ENCODE measurements at regions not wholly inside any gene's neighbourhood (a gene's known extent, or its start where the extent isn't known, plus 50 kb on each side); places are given as distances from the start of the nearest gene placed in this dataset.

DNA sequence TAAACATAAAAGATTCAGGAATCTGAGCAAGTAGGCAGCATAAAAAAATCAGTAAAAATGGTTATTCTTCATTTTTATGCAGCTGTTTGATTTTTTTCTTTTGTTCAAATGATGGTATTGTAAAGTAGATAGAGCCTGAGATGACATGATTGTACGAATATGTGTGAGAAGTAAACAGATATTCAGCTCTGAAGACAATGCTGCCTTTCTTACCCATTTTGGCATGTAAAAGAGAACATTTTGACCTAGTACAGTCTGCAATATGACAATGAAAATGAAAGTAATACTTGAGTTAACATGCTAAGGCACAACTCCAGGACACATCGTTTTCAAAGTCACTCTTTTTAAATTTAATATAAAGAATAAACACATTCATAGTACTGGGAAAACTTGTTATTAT, 95.7 kb upstream of the NCAM2 start:
- ChIA-PET CTCF (no interaction called here), RAD21 (ENCODE audit: low non-redundant PET in 1 of 2, low total read pairs in 2 of 2, uncharacterized antibody in 2 of 2, unreplicated experiment in 2 of 2) (no interaction called here), POLR2A (no interaction called here)
- no peaks in the 10 kb centered on the region for H3K79me2 ChIP-seq (ENCODE audit: insufficient read depth, low read length)
- no TSS peak for BruUV-seq (replicated peaks)
- H3K4me1 ChIP-seq (ENCODE audit: control insufficient read depth in 1 of 2, insufficient read depth in 2 of 2, low read length in 2 of 2) = no peaks in the 10 kb centered on the region
- H3K36me3 ChIP-seq (ENCODE audit: control insufficient read depth in 1 of 2, insufficient read depth in 2 of 2, low read length in 2 of 2) = no peaks in the 10 kb centered on the region
- no peak for DNase-seq (ENCODE audit: low read depth, low spot score)
- H3K27me3 ChIP-seq (ENCODE audit: insufficient read depth, low read length) = no peaks in the 10 kb centered on the region
- TF ChIP-seq TCF7L2 (IDR thresholded peaks at IDR 0.05; ENCODE audit: borderline replicate concordance, extremely low read depth, insufficient read depth, insufficient read length) (no peak), EGR1 (IDR thresholded peaks at IDR 0.05; ENCODE audit: low read depth) (no peak), RAD21 (IDR thresholded peaks at IDR 0.05; ENCODE audit: low read depth) (no peak), ZNF274 (IDR thresholded peaks at IDR 0.05; ENCODE audit: low read depth, low read length) (no peak), YY1 (IDR thresholded peaks at IDR 0.05; ENCODE audit: extremely low read depth, insufficient replicate concordance, low read depth, low read length) (no peak)
- TF ChIP-seq, protein P1, sequence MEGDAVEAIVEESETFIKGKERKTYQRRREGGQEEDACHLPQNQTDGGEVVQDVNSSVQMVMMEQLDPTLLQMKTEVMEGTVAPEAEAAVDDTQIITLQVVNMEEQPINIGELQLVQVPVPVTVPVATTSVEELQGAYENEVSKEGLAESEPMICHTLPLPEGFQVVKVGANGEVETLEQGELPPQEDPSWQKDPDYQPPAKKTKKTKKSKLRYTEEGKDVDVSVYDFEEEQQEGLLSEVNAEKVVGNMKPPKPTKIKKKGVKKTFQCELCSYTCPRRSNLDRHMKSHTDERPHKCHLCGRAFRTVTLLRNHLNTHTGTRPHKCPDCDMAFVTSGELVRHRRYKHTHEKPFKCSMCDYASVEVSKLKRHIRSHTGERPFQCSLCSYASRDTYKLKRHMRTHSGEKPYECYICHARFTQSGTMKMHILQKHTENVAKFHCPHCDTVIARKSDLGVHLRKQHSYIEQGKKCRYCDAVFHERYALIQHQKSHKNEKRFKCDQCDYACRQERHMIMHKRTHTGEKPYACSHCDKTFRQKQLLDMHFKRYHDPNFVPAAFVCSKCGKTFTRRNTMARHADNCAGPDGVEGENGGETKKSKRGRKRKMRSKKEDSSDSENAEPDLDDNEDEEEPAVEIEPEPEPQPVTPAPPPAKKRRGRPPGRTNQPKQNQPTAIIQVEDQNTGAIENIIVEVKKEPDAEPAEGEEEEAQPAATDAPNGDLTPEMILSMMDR (IDR thresholded peaks at IDR 0.05 in 2 of 3, conservative IDR thresholded peaks at IDR 0.05 in 1 of 3; ENCODE audit: borderline replicate concordance in 1 of 3, insufficient read depth in 1 of 3, low read depth in 2 of 3, low read length in 2 of 3) = no peak
- TF ChIP-seq, protein P2, sequence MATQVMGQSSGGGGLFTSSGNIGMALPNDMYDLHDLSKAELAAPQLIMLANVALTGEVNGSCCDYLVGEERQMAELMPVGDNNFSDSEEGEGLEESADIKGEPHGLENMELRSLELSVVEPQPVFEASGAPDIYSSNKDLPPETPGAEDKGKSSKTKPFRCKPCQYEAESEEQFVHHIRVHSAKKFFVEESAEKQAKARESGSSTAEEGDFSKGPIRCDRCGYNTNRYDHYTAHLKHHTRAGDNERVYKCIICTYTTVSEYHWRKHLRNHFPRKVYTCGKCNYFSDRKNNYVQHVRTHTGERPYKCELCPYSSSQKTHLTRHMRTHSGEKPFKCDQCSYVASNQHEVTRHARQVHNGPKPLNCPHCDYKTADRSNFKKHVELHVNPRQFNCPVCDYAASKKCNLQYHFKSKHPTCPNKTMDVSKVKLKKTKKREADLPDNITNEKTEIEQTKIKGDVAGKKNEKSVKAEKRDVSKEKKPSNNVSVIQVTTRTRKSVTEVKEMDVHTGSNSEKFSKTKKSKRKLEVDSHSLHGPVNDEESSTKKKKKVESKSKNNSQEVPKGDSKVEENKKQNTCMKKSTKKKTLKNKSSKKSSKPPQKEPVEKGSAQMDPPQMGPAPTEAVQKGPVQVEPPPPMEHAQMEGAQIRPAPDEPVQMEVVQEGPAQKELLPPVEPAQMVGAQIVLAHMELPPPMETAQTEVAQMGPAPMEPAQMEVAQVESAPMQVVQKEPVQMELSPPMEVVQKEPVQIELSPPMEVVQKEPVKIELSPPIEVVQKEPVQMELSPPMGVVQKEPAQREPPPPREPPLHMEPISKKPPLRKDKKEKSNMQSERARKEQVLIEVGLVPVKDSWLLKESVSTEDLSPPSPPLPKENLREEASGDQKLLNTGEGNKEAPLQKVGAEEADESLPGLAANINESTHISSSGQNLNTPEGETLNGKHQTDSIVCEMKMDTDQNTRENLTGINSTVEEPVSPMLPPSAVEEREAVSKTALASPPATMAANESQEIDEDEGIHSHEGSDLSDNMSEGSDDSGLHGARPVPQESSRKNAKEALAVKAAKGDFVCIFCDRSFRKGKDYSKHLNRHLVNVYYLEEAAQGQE (IDR thresholded peaks at IDR 0.05; ENCODE audit: low read depth) = no peak
- H2AFZ ChIP-seq (ENCODE audit: low read depth, low read length, poor library complexity, severe bottlenecking) = no peak overlapping the region
- no peak overlapping the region for H3K9ac ChIP-seq (ENCODE audit: low read length)
- no peaks in the 10 kb centered on the region for H3K9me2 ChIP-seq (ENCODE audit: insufficient read depth)
- no peak overlapping the region for H3K4me2 ChIP-seq (ENCODE audit: low read length)
- peaks cover 3 to 23% of the 10 kb centered on the region in 2 experiments; a peak in 2 of 4 replicates for H3K9me3 ChIP-seq (ENCODE audit: control insufficient read depth in 1 of 2, insufficient read depth in 1 of 2, low read depth in 1 of 2, low read length in 2 of 2)
- H4K20me1 ChIP-seq (ENCODE audit: insufficient read depth) = no peaks in the 10 kb centered on the region
- H3K27ac ChIP-seq (ENCODE audit: low read depth, low read length) = no peak overlapping the region
- H3K4me3 ChIP-seq (replicated peaks in 1 of 2; ENCODE audit: low read depth in 1 of 2, low read length in 2 of 2) = no peak overlapping the region
- intact Hi-C loops (cut with micrococcal nuclease) = no loop called here
- ATAC-seq = no peak

All from HCT116 (cell line).